Peyer's patch (tissue), 4 donors: ENCODE measurements at regions not wholly inside any gene's neighbourhood (a gene's known extent, or its start where the extent isn't known, plus 50 kb on each side); places are given as distances from the start of the nearest gene placed in this dataset.

Experiments
- CTCF ChIP-seq, 6 experiments: fragments of 450-650 bp in 4 of 6; fragments of 200-600 bp in 2 of 6; sonication (generic) in 1 of 6; IDR thresholded peaks; one replicate each; pipeline ENCODE4 v1.5.1; 2017 to 2019; ENCODE audit warnings: antibody characterized with exemption in 6 of 6, mild to moderate bottlenecking in 3 of 6, moderate library complexity in 1 of 6
- POLR2A ChIP-seq, 2 donors: fragments of 450-650 bp; IDR thresholded peaks; one replicate each; pipeline ENCODE4 v1.5.1; 2017; ENCODE audit warnings: antibody characterized with exemption in 2 of 2, mild to moderate bottlenecking in 2 of 2, moderate library complexity in 2 of 2

- TF ChIP-seq CTCF (IDR thresholded peaks at IDR 0.05) (no peak), POLR2A (IDR thresholded peaks at IDR 0.05) (no peak)
These were observed 552.6 kb downstream of the CCDC171 start for GRCh38 chr9:16105168-16106020.
